Fibroblast of peridontal ligament (primary cell): ENCODE measurements at regions not wholly inside any gene's neighbourhood (a gene's known extent, or its start where the extent isn't known, plus 50 kb on each side); places are given as distances from the start of the nearest gene placed in this dataset.

Experiments used
- DNase-seq: peaks from one replicate; pipeline ENCODE4 v3.0.0-alpha.2; 2010; ENCODE audit errors: extremely low read depth

DNA sequence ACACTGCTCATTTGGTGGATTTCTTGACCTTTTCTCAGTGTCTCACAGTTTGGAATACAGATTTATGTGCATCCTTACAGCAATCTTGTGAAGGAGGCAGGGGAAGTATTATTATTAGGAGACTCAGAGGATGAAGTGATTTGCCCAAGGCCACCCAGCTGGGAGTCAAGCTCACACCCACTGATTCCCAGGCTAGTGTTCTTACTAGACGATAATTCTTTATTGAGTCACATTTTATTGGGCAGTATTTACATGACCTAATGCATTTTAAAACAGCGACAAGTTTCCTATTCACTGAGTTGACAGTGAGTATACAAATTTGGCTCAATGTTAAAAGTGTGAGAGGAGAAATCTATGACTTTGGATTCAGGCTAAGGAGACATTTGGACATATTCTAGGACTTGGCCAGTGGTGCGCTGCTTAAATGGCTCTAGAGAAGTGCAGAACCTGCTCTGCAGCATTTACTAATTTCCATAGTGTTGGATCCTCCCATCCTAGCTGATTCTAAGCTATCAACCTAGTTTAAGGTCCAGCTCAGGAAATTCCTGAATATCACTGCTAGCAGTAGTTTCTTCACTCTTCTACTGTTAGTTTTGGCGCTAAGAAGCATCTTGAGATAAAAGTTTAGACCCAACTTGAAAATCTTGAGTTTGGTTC is 199.3 kb downstream of the MTX2 start:
- DNase-seq = no peak

GRCh38 chr2:176470713-176471112 is 201.5 kb downstream of the MTX2 start:
- DNase-seq = no peak

DNA sequence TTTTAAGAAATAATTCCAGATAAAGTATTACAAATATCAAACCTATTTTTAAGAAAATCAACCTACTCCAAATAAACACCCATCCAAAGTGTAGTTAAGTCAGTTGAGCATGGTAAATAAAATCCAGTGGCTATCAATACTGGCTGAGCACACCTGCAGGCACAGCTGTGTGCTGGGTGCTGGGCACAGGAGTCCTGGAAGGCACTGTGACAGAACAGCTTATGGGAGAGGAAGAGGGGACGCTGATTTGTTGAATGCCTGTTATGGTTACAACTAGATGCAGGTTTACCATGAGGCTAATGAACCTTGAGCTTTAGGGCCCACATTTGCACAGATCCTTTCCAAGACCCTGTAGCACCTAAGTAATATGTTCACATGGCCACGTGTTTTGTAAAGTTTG is 202.7 kb downstream of the MTX2 start:
- DNase-seq = no peak

- DNase-seq = peak; percentile 38
These were observed 203.9 kb downstream of the MTX2 start for GRCh38 chr2:176473177-176473576.

DNA sequence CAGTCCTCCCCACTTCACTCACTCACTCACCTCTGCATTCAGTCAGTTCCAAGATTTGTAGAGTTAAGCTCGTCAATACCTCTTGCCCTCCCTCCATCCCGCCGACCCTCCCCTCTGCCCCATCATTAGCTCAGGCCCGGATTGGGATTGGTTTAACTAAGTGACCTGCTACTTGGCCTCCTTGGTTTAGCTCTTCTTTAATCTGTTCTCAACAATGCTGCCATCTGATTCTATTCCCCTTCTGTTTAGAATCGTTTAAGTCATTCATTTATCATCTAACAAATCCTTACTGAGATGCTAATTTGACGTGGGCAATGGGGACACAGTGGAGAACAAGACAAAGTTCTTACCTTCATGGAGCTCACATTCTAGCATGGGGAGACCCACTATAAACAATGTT is 204.6 kb downstream of the MTX2 start:
- no peak for DNase-seq

DNA sequence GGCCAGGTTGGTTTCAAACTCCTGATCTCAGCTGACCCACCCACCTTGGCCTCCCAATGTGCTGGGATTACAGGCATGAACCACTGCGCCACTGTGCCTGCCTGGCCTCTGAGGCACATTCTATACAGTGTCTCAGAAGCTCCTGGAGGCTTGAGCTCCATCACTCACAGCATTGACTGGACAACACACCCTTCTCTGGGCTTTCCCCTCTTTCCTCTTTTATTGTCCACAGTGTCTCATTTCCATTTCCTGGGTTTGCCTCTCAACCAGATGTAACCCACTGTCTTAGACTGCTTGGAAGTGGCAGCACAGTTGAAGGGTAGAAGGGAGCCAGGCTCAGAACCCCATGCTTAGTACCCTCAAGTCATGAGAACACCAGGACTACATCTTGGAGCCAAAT is 208.1 kb downstream of the MTX2 start:
- DNase-seq = no peak

GRCh38 chr2:176479961-176480360 is 210.7 kb downstream of the MTX2 start:
- no peak for DNase-seq

DNA sequence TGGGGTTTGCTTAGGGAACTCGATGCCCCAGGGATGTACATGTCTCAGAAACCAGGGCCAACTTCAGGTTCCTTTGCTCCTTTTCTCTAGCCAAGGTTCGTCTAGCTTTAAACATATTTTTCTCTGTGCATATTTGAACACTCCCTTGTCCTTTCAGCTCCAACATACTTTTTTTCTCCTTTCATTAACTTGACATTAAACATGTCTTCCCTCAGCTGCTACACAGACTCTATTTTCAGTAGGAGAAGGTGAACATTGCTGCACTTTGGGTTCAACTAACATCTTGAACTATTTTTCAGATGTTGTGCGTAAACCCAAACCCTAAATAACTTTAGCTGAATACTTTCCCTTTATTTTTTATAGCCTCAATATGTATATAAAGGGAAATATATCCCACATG is 212.9 kb downstream of the MTX2 start:
- no peak for DNase-seq

DNA sequence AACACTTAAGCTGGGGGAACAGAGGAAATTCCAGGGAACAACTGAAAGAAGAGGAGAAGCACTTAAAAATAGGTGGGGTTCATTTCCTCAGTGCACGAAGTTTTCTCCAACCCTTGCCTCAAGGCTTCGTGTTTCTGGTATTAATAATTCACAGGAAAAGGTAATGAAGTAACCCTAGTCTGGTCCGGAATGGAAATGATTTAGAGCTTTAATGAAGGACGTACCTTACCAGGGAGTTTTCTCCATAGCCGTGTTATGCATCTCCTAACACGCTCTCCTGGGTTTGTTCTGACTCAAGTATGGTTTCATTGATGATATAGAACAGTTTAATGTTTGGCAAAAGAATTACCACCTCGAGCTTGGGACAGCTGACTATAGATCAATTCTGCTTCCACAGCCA is 214.2 kb downstream of the MTX2 start:
- no peak for DNase-seq

GRCh38 chr2:176483901-176484568 is 214.8 kb downstream of the MTX2 start:
- no peak for DNase-seq

DNA sequence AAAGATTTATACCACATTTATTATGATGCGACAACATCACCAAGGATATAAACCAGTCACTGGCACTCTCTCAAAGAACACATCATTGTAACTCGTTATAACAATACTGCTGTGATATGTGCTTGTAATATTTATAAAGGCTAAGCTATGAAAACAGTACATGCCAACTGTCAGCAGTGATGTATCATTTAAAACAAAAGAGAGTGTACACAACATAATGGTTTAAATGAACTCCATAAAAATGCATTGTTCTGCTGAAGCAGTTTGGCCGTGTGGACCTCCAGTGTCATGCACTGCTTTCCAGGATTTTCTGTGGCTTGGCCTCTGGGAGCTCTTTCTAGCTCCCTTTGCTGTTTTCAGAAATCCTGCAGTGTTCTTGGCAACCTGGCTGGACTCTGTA is 215.6 kb downstream of the MTX2 start:
- no peak for DNase-seq

- DNase-seq = no peak
These were observed 219.2 kb downstream of the MTX2 start for GRCh38 chr2:176488431-176488830.

GRCh38 chr2:176490061-176490861 is 221.0 kb downstream of the MTX2 start:
- no peak for DNase-seq

GRCh38 chr2:176491172-176491904 is 222.1 kb downstream of the MTX2 start:
- DNase-seq = peak; percentile 95

DNA sequence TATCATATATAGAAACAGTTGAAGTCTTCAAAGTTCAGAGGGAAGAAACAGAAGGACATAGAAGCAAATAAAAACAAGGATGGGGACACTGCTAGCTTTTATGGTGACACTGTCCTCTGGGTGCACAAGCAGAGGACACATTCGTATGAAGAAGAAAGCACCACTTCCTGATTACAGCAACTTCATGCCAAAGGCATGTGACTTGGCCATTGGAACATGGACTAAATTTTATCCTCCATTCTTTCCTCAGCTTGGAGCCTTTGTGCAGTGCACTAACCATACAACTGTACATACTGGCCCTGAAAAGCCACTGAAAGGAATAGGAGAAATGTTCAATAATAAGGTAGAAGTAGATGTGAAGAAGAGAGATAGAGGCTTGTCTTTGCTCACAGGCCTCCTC is 223.3 kb downstream of the MTX2 start:
- DNase-seq = no peak

- DNase-seq = no peak
These were observed 224.1 kb downstream of the MTX2 start for GRCh38 chr2:176493226-176493825.

DNA sequence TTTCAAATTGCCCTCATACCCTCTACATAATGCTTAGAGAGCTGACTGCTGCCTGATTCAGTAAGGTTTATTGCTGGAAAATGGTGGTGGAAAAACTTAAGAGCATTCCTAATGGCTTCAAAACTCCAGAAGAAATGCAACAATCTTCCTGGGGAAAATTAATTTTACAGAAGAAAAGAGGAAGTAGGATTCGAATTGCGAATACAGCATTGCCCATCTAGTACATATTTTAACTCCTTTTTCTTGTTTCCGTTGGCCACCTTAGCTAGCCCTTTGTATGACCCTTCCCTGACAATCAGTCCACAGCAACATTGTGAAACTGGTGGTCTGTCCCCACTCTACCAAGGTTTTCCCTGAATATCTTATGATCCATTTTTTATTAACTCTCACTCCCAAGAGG is 224.7 kb downstream of the MTX2 start:
- DNase-seq = no peak

DNA sequence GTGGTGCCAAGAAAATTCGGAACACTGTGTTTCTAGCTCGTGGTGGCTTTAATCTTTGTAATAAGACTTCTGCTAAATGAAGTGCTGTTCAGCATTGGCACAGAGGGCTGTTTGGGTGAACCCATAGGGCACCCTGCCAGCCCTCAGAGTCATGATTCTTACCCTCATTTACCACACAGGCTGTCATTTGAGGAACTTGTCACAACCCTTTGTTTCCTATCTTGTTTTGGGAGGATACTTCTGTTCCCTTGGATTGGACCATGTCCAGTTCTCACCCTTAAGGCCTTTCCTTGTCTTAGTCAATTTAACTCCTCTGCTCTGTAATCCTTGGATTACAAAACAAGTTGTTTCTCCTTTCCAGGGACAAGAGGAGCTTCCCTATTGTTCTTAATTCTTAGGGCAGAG is 225.7 kb downstream of the MTX2 start:
- no peak for DNase-seq

DNA sequence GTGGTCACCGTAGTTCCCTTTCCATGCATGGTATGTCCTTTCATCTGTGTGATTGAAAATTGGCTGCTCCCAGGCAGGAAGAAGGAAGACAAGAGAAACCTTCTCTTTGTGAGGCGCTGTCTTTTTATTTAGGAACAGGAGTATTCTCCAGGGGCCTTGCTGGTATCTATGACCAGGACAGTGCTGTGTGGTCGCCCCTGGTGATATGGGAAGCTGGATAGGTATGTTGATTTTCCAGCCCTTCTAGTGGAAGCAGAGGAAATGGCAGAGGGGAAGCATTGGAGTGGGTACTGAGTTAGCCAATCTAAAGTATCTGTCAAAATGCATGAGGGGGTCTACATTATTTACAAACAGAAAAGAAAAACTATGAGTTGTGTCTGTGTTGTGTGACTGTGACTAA is 226.6 kb downstream of the MTX2 start:
- no peak for DNase-seq

- no peak for DNase-seq
These were observed 227.5 kb downstream of the MTX2 start for GRCh38 chr2:176496761-176497160.

- DNase-seq = no peak
These were observed 231.7 kb downstream of the MTX2 start for GRCh38 chr2:176500901-176501300.

DNA sequence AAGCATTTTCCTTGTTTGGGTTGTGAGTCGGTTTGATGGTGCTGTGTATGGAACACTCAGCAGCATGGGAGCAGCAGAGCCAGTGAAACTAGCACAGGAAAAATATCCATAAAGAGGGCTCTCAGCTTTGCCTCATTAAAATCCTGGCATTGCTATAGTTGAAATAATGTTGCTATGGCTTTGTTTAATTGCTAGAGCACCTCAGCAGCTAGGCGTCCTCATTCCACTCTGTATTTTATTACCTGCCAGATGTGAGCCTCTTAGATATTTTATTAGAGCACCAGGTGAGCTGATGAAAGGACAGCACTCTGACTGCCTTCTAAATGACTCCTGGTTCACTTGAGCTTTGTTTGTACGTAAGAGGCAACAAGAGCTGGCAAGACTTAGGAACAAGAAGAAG is 232.4 kb downstream of the MTX2 start:
- DNase-seq = no peak
